Hepatocyte (in vitro differentiated cells): ENCODE measurements at regions not wholly inside any gene's neighbourhood (a gene's known extent, or its start where the extent isn't known, plus 50 kb on each side); places are given as distances from the start of the nearest gene placed in this dataset.

ENCODE experiments used
- CTCF ChIP-seq: fragments of 200-600 bp; sonication (generic); IDR thresholded peaks from 2 replicates; pipeline ENCODE4 v1.5.1; 2016; ENCODE audit warnings: antibody characterized with exemption, mild to moderate bottlenecking; ENCODE audit not compliant: poor library complexity
- EZH2 ChIP-seq: fragments of 200-600 bp; sonication (generic); IDR thresholded peaks from 2 replicates; pipeline ENCODE4 v1.6.1; 2016; ENCODE audit warnings: antibody characterized with exemption, mild to moderate bottlenecking, borderline replicate concordance
- EZH2phosphoT487 ChIP-seq: fragments of 200-600 bp; sonication (generic); IDR thresholded peaks from one replicate; pipeline ENCODE4 v1.6.1; 2018; ENCODE audit warnings: antibody characterized with exemption, mild to moderate bottlenecking, low read depth, moderate library complexity; ENCODE audit not compliant: unreplicated experiment, severe bottlenecking

GRCh38 chr2:126973745-126974144, 75.1 kb downstream of the TEX51 start:
- TF ChIP-seq CTCF = no peak
- no peak for TF ChIP-seq EZH2
- TF ChIP-seq EZH2phosphoT487 = no peak
